Activated naive CD8-positive, alpha-beta T cell treated with anti-CD3 and anti-CD28 coated beads for 36 hours (primary cell): ENCODE measurements at regions not wholly inside any gene's neighbourhood (a gene's known extent, or its start where the extent isn't known, plus 50 kb on each side); places are given as distances from the start of the nearest gene placed in this dataset.

Source experiments
- DNase-seq: peaks from one replicate; pipeline ENCODE4 v3.0.0; 2021
- H3K27ac Mint-ChIP-seq: one replicate; pipeline ENCODE4 v1.8.0; 2022; ENCODE audit warnings: mild to moderate bottlenecking, moderate library complexity, mixed read lengths
- H3K27me3 Mint-ChIP-seq: one replicate; pipeline ENCODE4 v1.8.0; 2022; ENCODE audit warnings: mild to moderate bottlenecking, mixed read lengths
- H3K36me3 Mint-ChIP-seq: one replicate; pipeline ENCODE4 v1.8.0; 2021; ENCODE audit warnings: mild to moderate bottlenecking, mixed read lengths
- H3K4me1 Mint-ChIP-seq: one replicate; pipeline ENCODE4 v1.8.0; 2021; ENCODE audit warnings: mixed read lengths
- H3K4me3 Mint-ChIP-seq: one replicate; pipeline ENCODE4 v1.8.0; 2022; ENCODE audit warnings: mild to moderate bottlenecking, moderate library complexity, mixed read lengths
- H3K9me3 Mint-ChIP-seq: one replicate; pipeline ENCODE4 v1.8.0; 2022; ENCODE audit warnings: mixed read lengths

GRCh38 chr9:100686420-100686819 lies 108.5 kb downstream of the CAVIN4 start:
- DNase-seq, result no peak
- H3K27ac Mint-ChIP-seq, result no peak overlapping the region
- H3K4me3 Mint-ChIP-seq, result no peak overlapping the region
- peaks cover 25% of the 10 kb centered on the region for H3K27me3 Mint-ChIP-seq
- H3K4me1 Mint-ChIP-seq, result peaks cover 13% of the 10 kb centered on the region
- H3K36me3 Mint-ChIP-seq, result no peaks in the 10 kb centered on the region
- no peaks in the 10 kb centered on the region for H3K9me3 Mint-ChIP-seq

GRCh38 chr9:100689635-100690034 lies 111.8 kb downstream of the CAVIN4 start:
- no peaks in the 10 kb centered on the region for H3K9me3 Mint-ChIP-seq
- peak; percentile 35 for DNase-seq
- no peaks in the 10 kb centered on the region for H3K36me3 Mint-ChIP-seq
- H3K4me3 Mint-ChIP-seq, result no peak overlapping the region
- H3K27ac Mint-ChIP-seq, result no peak overlapping the region
- peaks cover 13% of the 10 kb centered on the region for H3K4me1 Mint-ChIP-seq
- H3K27me3 Mint-ChIP-seq, result peaks cover 27% of the 10 kb centered on the region

- Mint-ChIP-seq H3K4me3 (no peak overlapping the region), H3K27me3 (peaks cover 27% of the 10 kb centered on the region), H3K36me3 (no peaks in the 10 kb centered on the region), H3K4me1 (peaks cover 13% of the 10 kb centered on the region), H3K27ac (no peak overlapping the region), H3K9me3 (no peaks in the 10 kb centered on the region)
- no peak for DNase-seq
Measured at GRCh38 chr9:100690438-100690837, 112.6 kb downstream of the CAVIN4 start.

GRCh38 chr9:100697339-100697738 lies 119.5 kb downstream of the CAVIN4 start:
- Mint-ChIP-seq H3K36me3 (no peaks in the 10 kb centered on the region), H3K4me3 (no peak overlapping the region), H3K27ac (no peak overlapping the region), H3K4me1 (no peaks in the 10 kb centered on the region), H3K9me3 (no peaks in the 10 kb centered on the region), H3K27me3 (peaks cover 3% of the 10 kb centered on the region)
- no peak for DNase-seq

GRCh38 chr9:100698945-100699344 lies 121.1 kb downstream of the CAVIN4 start:
- H3K4me3 Mint-ChIP-seq, result no peak overlapping the region
- no peaks in the 10 kb centered on the region for H3K36me3 Mint-ChIP-seq
- H3K4me1 Mint-ChIP-seq, result no peaks in the 10 kb centered on the region
- H3K27me3 Mint-ChIP-seq, result peaks cover under 1% of the 10 kb centered on the region
- no peak overlapping the region for H3K27ac Mint-ChIP-seq
- DNase-seq, result no peak
- no peaks in the 10 kb centered on the region for H3K9me3 Mint-ChIP-seq

GRCh38 chr9:100699668-100700067 lies 121.8 kb downstream of the CAVIN4 start:
- no peak for DNase-seq
- Mint-ChIP-seq H3K9me3 (no peaks in the 10 kb centered on the region), H3K4me1 (no peaks in the 10 kb centered on the region), H3K4me3 (no peak overlapping the region), H3K27me3 (no peaks in the 10 kb centered on the region), H3K36me3 (no peaks in the 10 kb centered on the region), H3K27ac (no peak overlapping the region)

- DNase-seq, result no peak
- Mint-ChIP-seq H3K9me3 (peaks cover under 1% of the 10 kb centered on the region), H3K27me3 (no peaks in the 10 kb centered on the region), H3K4me1 (no peaks in the 10 kb centered on the region), H3K4me3 (no peak overlapping the region), H3K27ac (no peak overlapping the region), H3K36me3 (no peaks in the 10 kb centered on the region)
Measured at GRCh38 chr9:100700689-100701318, 122.9 kb downstream of the CAVIN4 start.

- Mint-ChIP-seq H3K4me1 (no peaks in the 10 kb centered on the region), H3K4me3 (no peak overlapping the region), H3K27me3 (peaks cover 10% of the 10 kb centered on the region), H3K9me3 (peaks cover 8% of the 10 kb centered on the region), H3K36me3 (no peaks in the 10 kb centered on the region), H3K27ac (no peak overlapping the region)
- peak; percentile 30 for DNase-seq
Measured at GRCh38 chr9:100714372-100715099, 136.7 kb downstream of the CAVIN4 start.

- Mint-ChIP-seq H3K4me3 (no peak overlapping the region), H3K36me3 (no peaks in the 10 kb centered on the region), H3K9me3 (peaks cover 8% of the 10 kb centered on the region), H3K27ac (no peak overlapping the region), H3K4me1 (no peaks in the 10 kb centered on the region), H3K27me3 (peaks cover 10% of the 10 kb centered on the region)
- no peak for DNase-seq
Measured at GRCh38 chr9:100715100-100715380, 137.2 kb downstream of the CAVIN4 start.

- Mint-ChIP-seq H3K27ac (no peak overlapping the region), H3K4me1 (no peaks in the 10 kb centered on the region), H3K9me3 (no peaks in the 10 kb centered on the region), H3K4me3 (no peak overlapping the region), H3K36me3 (no peaks in the 10 kb centered on the region), H3K27me3 (peaks cover 5% of the 10 kb centered on the region)
- no peak for DNase-seq
Measured at GRCh38 chr9:100718717-100719116, 140.8 kb downstream of the CAVIN4 start.

- H3K27me3 Mint-ChIP-seq, result peaks cover 5% of the 10 kb centered on the region
- H3K4me3 Mint-ChIP-seq, result no peak overlapping the region
- H3K4me1 Mint-ChIP-seq, result no peaks in the 10 kb centered on the region
- no peaks in the 10 kb centered on the region for H3K36me3 Mint-ChIP-seq
- no peaks in the 10 kb centered on the region for H3K9me3 Mint-ChIP-seq
- H3K27ac Mint-ChIP-seq, result no peak overlapping the region
- no peak for DNase-seq
Measured at GRCh38 chr9:100720922-100721321, 143.0 kb downstream of the CAVIN4 start.

- no peak overlapping the region for H3K4me3 Mint-ChIP-seq
- DNase-seq, result no peak
- no peaks in the 10 kb centered on the region for H3K4me1 Mint-ChIP-seq
- H3K36me3 Mint-ChIP-seq, result no peaks in the 10 kb centered on the region
- H3K27ac Mint-ChIP-seq, result no peak overlapping the region
- H3K9me3 Mint-ChIP-seq, result no peaks in the 10 kb centered on the region
- H3K27me3 Mint-ChIP-seq, result peaks cover 5% of the 10 kb centered on the region
Measured at GRCh38 chr9:100724886-100725285, 147.0 kb downstream of the CAVIN4 start.

GRCh38 chr9:100725371-100725770 lies 147.5 kb downstream of the CAVIN4 start:
- DNase-seq, result no peak
- H3K27me3 Mint-ChIP-seq, result peaks cover 5% of the 10 kb centered on the region
- no peaks in the 10 kb centered on the region for H3K4me1 Mint-ChIP-seq
- no peak overlapping the region for H3K4me3 Mint-ChIP-seq
- H3K27ac Mint-ChIP-seq, result no peak overlapping the region
- no peaks in the 10 kb centered on the region for H3K9me3 Mint-ChIP-seq
- H3K36me3 Mint-ChIP-seq, result no peaks in the 10 kb centered on the region

GRCh38 chr9:100729336-100729895 lies 151.5 kb downstream of the CAVIN4 start:
- Mint-ChIP-seq H3K4me3 (no peak overlapping the region), H3K36me3 (no peaks in the 10 kb centered on the region), H3K9me3 (peaks cover 2% of the 10 kb centered on the region), H3K27me3 (no peaks in the 10 kb centered on the region), H3K4me1 (no peaks in the 10 kb centered on the region), H3K27ac (no peak overlapping the region)
- no peak for DNase-seq

- H3K27ac Mint-ChIP-seq, result no peak overlapping the region
- H3K27me3 Mint-ChIP-seq, result no peaks in the 10 kb centered on the region
- peaks cover 2% of the 10 kb centered on the region for H3K9me3 Mint-ChIP-seq
- H3K4me3 Mint-ChIP-seq, result no peak overlapping the region
- no peaks in the 10 kb centered on the region for H3K36me3 Mint-ChIP-seq
- H3K4me1 Mint-ChIP-seq, result no peaks in the 10 kb centered on the region
- no peak for DNase-seq
Measured at GRCh38 chr9:100730086-100730485, 152.2 kb downstream of the CAVIN4 start.

- H3K9me3 Mint-ChIP-seq, result peaks cover 2% of the 10 kb centered on the region
- no peaks in the 10 kb centered on the region for H3K36me3 Mint-ChIP-seq
- H3K4me3 Mint-ChIP-seq, result no peak overlapping the region
- no peaks in the 10 kb centered on the region for H3K27me3 Mint-ChIP-seq
- no peak overlapping the region for H3K27ac Mint-ChIP-seq
- no peaks in the 10 kb centered on the region for H3K4me1 Mint-ChIP-seq
- no peak for DNase-seq
Measured at GRCh38 chr9:100731038-100731556, 153.2 kb downstream of the CAVIN4 start.
